ENCODE measurements at regions not wholly inside any gene's neighbourhood (a gene's known extent, or its start where the extent isn't known, plus 50 kb on each side); places are given as distances from the start of the nearest gene placed in this dataset.

DNA sequence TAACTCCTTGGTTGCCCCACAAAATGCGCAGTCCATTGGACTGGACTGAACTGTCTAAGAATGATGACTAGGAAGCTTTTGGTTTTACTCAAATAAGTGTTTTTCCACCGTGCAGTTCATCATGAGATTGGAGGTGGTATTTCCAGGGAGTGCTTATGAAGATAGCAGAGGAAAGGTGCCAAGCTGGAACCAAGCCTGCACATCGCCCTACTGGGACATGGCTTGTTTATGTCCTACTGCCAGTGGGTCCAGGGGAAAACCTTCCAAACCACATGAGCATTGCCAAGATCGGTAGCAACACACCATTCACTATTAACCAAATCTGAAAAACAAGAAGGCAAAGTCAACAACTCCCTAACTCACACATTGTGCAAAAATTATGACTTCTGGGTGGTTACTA, 54.7 kb upstream of the DSCAM start:
- no peak overlapping the region for H2AFZ ChIP-seq (ENCODE audit: low read depth, low read length)
- no peaks in the 10 kb centered on the region for H3K79me2 ChIP-seq (replicated peaks; ENCODE audit: insufficient read depth, low read length)
- no peaks in the 10 kb centered on the region for H3K9me3 ChIP-seq (ENCODE audit: low read length)
- no peaks in the 10 kb centered on the region for H3K36me3 ChIP-seq (ENCODE audit: insufficient read depth, low read length)
- H3F3A ChIP-seq (ENCODE audit: insufficient read depth, low read length, poor library complexity, severe bottlenecking): no peaks in the 10 kb centered on the region
- H3K4me2 ChIP-seq (ENCODE audit: low read length): no peak overlapping the region
- no peak overlapping the region for H3K4me3 ChIP-seq (ENCODE audit: low read length)
- H3K27me3 ChIP-seq (ENCODE audit: insufficient read depth, low read depth, low read length): no peaks in the 10 kb centered on the region
- no peak overlapping the region for H3K27ac ChIP-seq (ENCODE audit: low read length)
- H4K20me1 ChIP-seq (ENCODE audit: insufficient read depth): no peaks in the 10 kb centered on the region
- no peaks in the 10 kb centered on the region for H3K9me2 ChIP-seq (ENCODE audit: insufficient read depth, low read length)
- TF ChIP-seq EZH2 (IDR thresholded peaks at IDR 0.05; ENCODE audit: borderline replicate concordance, insufficient read depth, low read length, poor library complexity, severe bottlenecking): no peak
- TF ChIP-seq, protein P1, sequence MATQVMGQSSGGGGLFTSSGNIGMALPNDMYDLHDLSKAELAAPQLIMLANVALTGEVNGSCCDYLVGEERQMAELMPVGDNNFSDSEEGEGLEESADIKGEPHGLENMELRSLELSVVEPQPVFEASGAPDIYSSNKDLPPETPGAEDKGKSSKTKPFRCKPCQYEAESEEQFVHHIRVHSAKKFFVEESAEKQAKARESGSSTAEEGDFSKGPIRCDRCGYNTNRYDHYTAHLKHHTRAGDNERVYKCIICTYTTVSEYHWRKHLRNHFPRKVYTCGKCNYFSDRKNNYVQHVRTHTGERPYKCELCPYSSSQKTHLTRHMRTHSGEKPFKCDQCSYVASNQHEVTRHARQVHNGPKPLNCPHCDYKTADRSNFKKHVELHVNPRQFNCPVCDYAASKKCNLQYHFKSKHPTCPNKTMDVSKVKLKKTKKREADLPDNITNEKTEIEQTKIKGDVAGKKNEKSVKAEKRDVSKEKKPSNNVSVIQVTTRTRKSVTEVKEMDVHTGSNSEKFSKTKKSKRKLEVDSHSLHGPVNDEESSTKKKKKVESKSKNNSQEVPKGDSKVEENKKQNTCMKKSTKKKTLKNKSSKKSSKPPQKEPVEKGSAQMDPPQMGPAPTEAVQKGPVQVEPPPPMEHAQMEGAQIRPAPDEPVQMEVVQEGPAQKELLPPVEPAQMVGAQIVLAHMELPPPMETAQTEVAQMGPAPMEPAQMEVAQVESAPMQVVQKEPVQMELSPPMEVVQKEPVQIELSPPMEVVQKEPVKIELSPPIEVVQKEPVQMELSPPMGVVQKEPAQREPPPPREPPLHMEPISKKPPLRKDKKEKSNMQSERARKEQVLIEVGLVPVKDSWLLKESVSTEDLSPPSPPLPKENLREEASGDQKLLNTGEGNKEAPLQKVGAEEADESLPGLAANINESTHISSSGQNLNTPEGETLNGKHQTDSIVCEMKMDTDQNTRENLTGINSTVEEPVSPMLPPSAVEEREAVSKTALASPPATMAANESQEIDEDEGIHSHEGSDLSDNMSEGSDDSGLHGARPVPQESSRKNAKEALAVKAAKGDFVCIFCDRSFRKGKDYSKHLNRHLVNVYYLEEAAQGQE (IDR thresholded peaks at IDR 0.05; ENCODE audit: borderline replicate concordance): no peak
- no peak for TF ChIP-seq POLR2AphosphoS5 (IDR thresholded peaks at IDR 0.05)
- no peak for TF ChIP-seq TAF1 (IDR thresholded peaks at IDR 0.05; ENCODE audit: low read depth)
- no peak for TF ChIP-seq EP300 (conservative IDR thresholded peaks at IDR 0.05; ENCODE audit: poor library complexity, severe bottlenecking)
- TF ChIP-seq, protein P2, sequence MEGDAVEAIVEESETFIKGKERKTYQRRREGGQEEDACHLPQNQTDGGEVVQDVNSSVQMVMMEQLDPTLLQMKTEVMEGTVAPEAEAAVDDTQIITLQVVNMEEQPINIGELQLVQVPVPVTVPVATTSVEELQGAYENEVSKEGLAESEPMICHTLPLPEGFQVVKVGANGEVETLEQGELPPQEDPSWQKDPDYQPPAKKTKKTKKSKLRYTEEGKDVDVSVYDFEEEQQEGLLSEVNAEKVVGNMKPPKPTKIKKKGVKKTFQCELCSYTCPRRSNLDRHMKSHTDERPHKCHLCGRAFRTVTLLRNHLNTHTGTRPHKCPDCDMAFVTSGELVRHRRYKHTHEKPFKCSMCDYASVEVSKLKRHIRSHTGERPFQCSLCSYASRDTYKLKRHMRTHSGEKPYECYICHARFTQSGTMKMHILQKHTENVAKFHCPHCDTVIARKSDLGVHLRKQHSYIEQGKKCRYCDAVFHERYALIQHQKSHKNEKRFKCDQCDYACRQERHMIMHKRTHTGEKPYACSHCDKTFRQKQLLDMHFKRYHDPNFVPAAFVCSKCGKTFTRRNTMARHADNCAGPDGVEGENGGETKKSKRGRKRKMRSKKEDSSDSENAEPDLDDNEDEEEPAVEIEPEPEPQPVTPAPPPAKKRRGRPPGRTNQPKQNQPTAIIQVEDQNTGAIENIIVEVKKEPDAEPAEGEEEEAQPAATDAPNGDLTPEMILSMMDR (IDR thresholded peaks at IDR 0.05; ENCODE audit: poor library complexity, severe bottlenecking): no peak
- no peak for TF ChIP-seq MXI1 (conservative IDR thresholded peaks at IDR 0.05; ENCODE audit: poor library complexity, severe bottlenecking)
- no peak for TF ChIP-seq RAD21 (conservative IDR thresholded peaks at IDR 0.05)
- TF ChIP-seq SMC3 (conservative IDR thresholded peaks at IDR 0.05; ENCODE audit: poor library complexity): no peak
- H3K9ac ChIP-seq (ENCODE audit: low read length): no peak overlapping the region

DNA sequence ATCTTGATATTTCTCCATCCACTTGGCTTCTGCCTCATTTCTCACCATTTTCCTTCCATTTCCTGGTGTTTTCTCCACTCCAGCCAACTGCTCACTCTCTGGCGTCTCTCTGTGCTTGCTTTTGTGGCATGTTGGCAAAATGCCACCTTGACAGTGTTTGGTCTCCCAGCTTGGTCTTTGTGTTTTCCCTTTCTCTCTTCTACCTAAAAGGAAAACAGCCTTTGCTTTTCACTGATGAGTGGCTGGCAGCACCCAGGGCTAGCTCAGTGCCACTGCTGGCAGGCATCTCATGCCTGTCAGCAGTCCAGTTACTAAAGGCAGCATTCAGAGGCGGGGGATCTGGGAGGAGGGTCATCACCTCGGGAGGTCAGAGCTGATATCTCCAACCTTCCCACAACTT, 55.3 kb upstream of the DSCAM start:
- no peaks in the 10 kb centered on the region for H3K27me3 ChIP-seq (ENCODE audit: insufficient read depth, low read depth, low read length)
- no peak overlapping the region for H3K4me2 ChIP-seq (ENCODE audit: low read length)
- H3K79me2 ChIP-seq (replicated peaks; ENCODE audit: insufficient read depth, low read length): no peaks in the 10 kb centered on the region
- H4K20me1 ChIP-seq (ENCODE audit: insufficient read depth): no peaks in the 10 kb centered on the region
- no peaks in the 10 kb centered on the region for H3K36me3 ChIP-seq (ENCODE audit: insufficient read depth, low read length)
- H3K9me2 ChIP-seq (ENCODE audit: insufficient read depth, low read length): no peaks in the 10 kb centered on the region
- H3K27ac ChIP-seq (ENCODE audit: low read length): no peak overlapping the region
- H3K4me3 ChIP-seq (ENCODE audit: low read length): no peak overlapping the region
- TF ChIP-seq EZH2 (IDR thresholded peaks at IDR 0.05; ENCODE audit: borderline replicate concordance, insufficient read depth, low read length, poor library complexity, severe bottlenecking) (no peak), RAD21 (conservative IDR thresholded peaks at IDR 0.05) (no peak), TAF1 (IDR thresholded peaks at IDR 0.05; ENCODE audit: low read depth) (no peak), EP300 (conservative IDR thresholded peaks at IDR 0.05; ENCODE audit: poor library complexity, severe bottlenecking) (no peak), POLR2AphosphoS5 (IDR thresholded peaks at IDR 0.05) (no peak)
- TF ChIP-seq, protein P2 (IDR thresholded peaks at IDR 0.05; ENCODE audit: poor library complexity, severe bottlenecking): no peak
- H3F3A ChIP-seq (ENCODE audit: insufficient read depth, low read length, poor library complexity, severe bottlenecking): no peaks in the 10 kb centered on the region
- no peaks in the 10 kb centered on the region for H3K9me3 ChIP-seq (ENCODE audit: low read length)
- H2AFZ ChIP-seq (ENCODE audit: low read depth, low read length): no peak overlapping the region
- H3K9ac ChIP-seq (ENCODE audit: low read length): no peak overlapping the region
